GM12864 (cell line): ENCODE measurements at regions not wholly inside any gene's neighbourhood (a gene's known extent, or its start where the extent isn't known, plus 50 kb on each side); places are given as distances from the start of the nearest gene placed in this dataset.
"Not testable (repeated sequence)": the region's sequence is repeated elsewhere in the genome, so short reads cannot be mapped to it uniquely, and the experiment has no call there.

Experiments
- DNase-seq: peaks from one replicate; pipeline ENCODE4 v3.0.0-alpha.2; 2011; ENCODE audit warnings: low read depth
- H3K4me3 ChIP-seq: 2 replicates; pipeline ENCODE4 v1.5.1; 2011; ENCODE audit warnings: mild to moderate bottlenecking, low read depth, low read length, control low read depth
- TF ChIP-seq, protein P1 (sequence below): IDR thresholded peaks from 2 replicates; pipeline ENCODE4 v1.5.1; 2011; ENCODE audit warnings: low read depth, mild to moderate bottlenecking, moderate library complexity, low read length, control low read depth, inconsistent platforms; ENCODE audit errors: missing control alignments

DNA sequence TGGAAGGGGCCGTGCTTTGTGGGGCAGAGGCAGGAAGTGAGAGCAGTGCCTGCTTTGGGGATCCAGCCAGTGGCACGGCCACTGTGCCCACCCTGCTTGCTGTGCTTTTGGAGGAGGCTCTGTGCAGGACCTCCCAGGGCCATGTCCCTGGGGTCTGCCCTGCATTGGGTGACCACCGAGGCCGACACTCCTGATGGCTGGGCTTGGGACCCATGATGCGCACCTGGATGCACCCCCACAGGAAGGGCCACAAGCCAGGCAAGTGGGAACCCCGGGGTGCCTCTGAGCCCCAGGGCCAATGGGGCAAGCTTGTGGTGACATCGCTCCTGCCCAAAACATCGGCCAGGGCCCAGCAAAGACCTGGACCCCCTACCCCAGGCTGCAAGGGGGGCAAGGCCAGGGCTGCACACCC is 738.6 kb upstream of the GJE1 start:
- no peak overlapping the region for H3K4me3 ChIP-seq
- no peak for DNase-seq
- TF ChIP-seq, protein P1, sequence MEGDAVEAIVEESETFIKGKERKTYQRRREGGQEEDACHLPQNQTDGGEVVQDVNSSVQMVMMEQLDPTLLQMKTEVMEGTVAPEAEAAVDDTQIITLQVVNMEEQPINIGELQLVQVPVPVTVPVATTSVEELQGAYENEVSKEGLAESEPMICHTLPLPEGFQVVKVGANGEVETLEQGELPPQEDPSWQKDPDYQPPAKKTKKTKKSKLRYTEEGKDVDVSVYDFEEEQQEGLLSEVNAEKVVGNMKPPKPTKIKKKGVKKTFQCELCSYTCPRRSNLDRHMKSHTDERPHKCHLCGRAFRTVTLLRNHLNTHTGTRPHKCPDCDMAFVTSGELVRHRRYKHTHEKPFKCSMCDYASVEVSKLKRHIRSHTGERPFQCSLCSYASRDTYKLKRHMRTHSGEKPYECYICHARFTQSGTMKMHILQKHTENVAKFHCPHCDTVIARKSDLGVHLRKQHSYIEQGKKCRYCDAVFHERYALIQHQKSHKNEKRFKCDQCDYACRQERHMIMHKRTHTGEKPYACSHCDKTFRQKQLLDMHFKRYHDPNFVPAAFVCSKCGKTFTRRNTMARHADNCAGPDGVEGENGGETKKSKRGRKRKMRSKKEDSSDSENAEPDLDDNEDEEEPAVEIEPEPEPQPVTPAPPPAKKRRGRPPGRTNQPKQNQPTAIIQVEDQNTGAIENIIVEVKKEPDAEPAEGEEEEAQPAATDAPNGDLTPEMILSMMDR: no peak

DNA sequence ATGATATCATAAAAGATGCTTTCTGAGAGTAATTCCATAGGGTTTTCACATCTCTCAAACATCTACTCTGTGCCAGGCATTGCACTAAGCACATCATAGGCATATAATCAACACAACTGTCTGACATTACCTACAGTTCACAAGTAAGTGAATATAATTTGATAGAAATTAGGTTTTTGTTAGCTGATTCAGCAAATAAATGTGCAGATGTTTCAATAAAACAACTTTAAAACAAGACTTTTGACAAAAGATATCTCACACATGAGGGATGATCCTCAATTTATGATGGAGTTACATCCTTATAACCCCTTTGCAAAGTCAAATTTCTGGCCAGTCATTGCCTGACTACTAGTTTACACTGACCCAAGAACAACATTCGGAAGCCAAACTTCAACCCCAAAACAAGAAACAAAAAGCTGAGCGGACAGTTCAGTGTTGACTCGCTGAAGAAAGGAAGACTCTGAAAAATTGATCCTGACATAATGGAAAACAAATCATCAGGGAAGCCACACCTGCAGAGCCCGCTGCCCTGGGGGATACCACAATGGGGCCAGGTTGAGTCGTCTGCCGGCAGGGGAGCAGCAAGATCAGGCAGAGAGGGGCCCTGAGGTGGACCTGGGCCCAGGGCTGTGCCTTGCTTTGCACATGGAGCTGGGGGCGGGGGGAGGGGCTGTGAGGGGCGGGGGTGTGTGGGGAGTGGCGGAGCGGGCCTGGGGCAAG is 739.2 kb upstream of the GJE1 start:
- DNase-seq: no peak
- TF ChIP-seq, protein P1: no peak
- H3K4me3 ChIP-seq: no peak overlapping the region

DNA sequence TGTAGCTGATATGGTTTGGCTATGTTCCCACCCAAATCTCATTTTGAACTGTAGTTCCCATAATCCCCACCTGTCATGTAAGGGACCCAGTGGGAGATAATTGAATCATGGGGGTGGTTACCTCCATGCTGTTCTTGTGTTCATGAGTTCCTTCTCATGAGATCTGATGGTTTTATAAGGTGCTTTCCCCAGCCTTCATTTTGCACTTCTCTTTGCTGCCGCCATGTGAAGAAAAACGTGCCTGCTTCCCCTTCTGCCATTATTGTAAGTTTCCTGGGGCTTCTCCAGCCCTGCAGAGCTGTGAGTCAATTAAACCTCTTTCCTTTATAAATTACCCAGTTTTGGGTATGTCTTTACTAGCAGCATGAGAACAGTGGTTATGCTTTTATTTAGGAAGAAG is 741.6 kb upstream of the GJE1 start:
- DNase-seq, H3K4me3 ChIP-seq: not testable (repeated sequence)

DNA sequence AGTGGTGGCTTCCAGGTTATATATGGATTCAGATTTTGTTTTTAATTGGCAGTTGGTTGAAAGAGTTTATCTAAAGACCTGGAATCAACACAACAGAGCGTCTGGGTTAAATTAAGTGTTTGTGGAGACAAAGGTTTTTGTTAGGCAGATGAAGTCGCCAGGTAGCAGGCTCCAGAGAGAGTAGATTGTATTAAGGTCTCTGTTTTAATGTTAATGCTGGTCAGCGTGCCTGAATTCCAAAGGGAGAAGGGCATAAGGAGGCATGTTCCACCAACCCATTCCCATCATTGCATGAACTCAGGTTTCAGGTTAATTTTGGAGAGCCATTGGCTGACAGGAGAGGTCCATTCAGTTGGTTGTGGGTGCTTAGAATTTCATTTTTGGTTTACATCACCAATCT is 744.1 kb upstream of the GJE1 start:
- TF ChIP-seq, protein P1: no peak
- no peak overlapping the region for H3K4me3 ChIP-seq
- DNase-seq: no peak

DNA sequence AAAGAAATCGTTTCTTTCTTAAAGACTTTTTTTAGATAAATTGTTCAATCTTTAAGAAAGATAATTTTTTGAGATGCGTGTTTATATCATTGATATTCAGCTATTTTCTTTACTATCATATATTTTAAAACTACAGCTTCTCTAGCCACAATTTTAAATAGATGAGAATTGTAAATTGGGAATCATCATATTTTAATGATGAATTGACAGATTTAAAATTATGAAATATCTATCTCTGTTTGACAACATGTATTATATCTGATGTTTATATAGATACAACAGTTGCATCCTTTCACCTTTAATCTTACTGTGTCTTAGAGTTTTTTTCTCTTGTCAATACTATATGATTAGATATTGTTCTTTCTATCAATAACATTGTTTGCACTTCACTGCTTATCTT is 762.3 kb upstream of the GJE1 start:
- TF ChIP-seq, protein P1: no peak
- no peak for DNase-seq
- no peak overlapping the region for H3K4me3 ChIP-seq

DNA sequence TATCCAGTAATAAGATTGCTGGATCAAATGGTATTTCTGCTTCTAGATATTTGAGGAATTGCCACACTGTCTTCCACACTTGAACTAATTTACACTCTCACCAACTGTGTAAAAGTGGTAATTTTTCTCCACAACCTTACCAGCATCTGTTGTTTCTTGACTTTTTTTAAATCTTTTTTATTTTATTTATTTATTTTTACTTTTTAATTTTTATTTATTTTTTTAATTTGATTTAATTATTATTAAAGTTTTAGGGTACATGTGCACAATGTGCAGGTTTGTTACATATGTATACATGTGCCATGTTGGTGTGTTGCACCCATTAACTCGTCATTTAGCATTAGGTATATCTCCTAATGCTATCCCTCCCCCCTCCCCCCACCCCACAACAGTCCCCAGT is 765.9 kb upstream of the GJE1 start:
- H3K4me3 ChIP-seq, DNase-seq: not testable (repeated sequence)

DNA sequence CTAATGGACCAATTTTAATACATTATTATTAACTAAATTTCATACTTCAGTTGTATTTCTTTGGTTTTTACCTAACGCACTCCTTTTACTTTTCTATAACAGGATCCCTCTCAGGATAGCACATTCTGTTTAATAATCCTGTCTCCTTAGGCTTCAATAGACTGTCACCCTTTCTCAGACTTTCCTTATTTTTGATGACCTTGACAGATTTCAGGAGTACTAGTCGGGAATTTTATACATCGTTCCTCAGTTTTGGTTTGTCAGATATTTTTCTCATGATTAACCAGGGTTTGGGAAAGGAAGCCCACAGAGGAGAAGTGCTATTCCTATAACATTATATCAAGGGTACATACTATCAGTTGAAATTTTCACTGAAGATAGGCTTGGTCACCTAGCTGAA is 768.0 kb upstream of the GJE1 start:
- TF ChIP-seq, protein P1: no peak
- no peak overlapping the region for H3K4me3 ChIP-seq
- DNase-seq: no peak

DNA sequence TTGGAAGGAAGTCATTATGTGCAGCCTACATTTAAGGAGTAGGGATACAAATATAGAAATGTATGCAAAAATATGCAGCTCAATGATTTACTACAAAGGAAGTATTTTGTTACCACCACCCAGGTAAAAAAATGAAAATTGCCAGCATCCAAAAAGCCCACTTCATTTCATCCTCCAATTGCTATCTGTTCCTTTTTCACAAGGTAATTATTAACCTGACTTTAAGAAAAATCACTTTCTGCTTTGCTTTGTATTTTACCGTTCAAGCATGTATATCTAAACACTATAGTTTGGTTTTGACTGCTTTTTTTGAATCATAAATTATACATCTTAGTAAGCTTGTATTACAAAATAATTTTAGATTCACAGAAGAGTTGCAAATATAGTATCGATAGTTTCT is 768.5 kb upstream of the GJE1 start:
- no peak for DNase-seq
- no peak overlapping the region for H3K4me3 ChIP-seq
- TF ChIP-seq, protein P1: no peak
